ENCODE measurements at regions not wholly inside any gene's neighbourhood (a gene's known extent, or its start where the extent isn't known, plus 50 kb on each side); places are given as distances from the start of the nearest gene placed in this dataset.

DNA sequence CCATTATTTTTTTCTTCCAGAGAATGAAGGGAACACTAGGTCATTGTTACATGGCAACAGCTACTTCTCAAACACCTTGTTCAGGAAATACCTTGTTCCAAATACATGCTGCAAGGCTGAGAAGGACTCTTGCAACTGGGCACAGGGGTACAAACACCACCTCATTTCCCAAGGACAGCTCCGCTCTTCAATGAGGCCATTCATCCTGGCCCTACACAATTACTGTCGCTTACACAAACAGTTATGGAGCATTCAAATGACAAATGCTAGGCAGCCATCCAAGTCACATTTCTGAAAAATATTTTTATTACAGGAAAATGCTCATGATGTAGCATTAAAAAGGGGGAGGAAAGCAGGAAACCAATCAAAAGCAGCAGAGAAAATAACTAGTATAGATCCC lies 611.9 kb downstream of the DHX35 start:
- Histone ChIP-seq H3K4me1 (peaks cover 0 to 4% (median 0%) of the 10 kb centered on the region in 4 donors), H3K4me3 (no peak overlapping the region), H3K9me3 (peaks cover 0 to 9% (median 0%) of the 10 kb centered on the region in 4 donors), H3K27ac (no peak overlapping the region), H3K36me3 (no peaks in the 10 kb centered on the region), H3K27me3 (no peaks in the 10 kb centered on the region)
- WGBS, 2 donors: 23 to 40% methylated on average over 2 of the region's 2 CpGs
- TF ChIP-seq, protein P1, sequence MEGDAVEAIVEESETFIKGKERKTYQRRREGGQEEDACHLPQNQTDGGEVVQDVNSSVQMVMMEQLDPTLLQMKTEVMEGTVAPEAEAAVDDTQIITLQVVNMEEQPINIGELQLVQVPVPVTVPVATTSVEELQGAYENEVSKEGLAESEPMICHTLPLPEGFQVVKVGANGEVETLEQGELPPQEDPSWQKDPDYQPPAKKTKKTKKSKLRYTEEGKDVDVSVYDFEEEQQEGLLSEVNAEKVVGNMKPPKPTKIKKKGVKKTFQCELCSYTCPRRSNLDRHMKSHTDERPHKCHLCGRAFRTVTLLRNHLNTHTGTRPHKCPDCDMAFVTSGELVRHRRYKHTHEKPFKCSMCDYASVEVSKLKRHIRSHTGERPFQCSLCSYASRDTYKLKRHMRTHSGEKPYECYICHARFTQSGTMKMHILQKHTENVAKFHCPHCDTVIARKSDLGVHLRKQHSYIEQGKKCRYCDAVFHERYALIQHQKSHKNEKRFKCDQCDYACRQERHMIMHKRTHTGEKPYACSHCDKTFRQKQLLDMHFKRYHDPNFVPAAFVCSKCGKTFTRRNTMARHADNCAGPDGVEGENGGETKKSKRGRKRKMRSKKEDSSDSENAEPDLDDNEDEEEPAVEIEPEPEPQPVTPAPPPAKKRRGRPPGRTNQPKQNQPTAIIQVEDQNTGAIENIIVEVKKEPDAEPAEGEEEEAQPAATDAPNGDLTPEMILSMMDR (IDR thresholded peaks at IDR 0.05): no peak
- TF ChIP-seq EP300 (IDR thresholded peaks at IDR 0.05): no peak
- TF ChIP-seq POLR2A (IDR thresholded peaks at IDR 0.05): no peak
- DNase-seq (ENCODE audit: low spot score in 2 of 2): no peak

DNA sequence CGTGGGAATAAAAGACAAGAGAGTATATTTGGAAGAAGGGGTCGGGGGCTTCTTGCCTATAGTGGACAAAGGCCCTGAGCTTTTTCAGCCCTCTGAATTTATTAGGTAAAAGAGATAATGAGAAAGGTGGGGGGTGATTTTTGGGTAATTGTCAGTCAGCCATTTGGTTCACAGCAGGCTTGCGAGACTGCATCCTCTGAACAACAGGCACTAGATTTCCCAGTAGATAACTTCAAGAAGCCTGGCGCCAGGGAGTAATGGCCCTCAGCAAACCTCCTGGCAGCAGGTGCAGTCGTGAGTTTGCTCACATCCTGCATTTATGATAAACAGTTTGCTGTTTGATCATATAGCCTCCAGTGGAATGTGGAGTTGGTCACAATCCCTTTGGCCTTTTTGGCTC lies 609.0 kb downstream of the DHX35 start:
- H3K27ac ChIP-seq: no peak overlapping the region
- H3K4me1 ChIP-seq: peaks cover 0 to 4% (median 0%) of the 10 kb centered on the region in 4 donors
- WGBS, 2 donors: 63 to 90% methylated on average over 5 of the region's 5 CpGs
- no peak for DNase-seq (ENCODE audit: low spot score in 2 of 2)
- no peaks in the 10 kb centered on the region for H3K36me3 ChIP-seq
- peaks cover 0 to 9% (median 0%) of the 10 kb centered on the region in 4 donors for H3K9me3 ChIP-seq
- TF ChIP-seq, protein P1 (IDR thresholded peaks at IDR 0.05): no peak
- no peak for TF ChIP-seq EP300 (IDR thresholded peaks at IDR 0.05)
- no peaks in the 10 kb centered on the region for H3K27me3 ChIP-seq
- H3K4me3 ChIP-seq: no peak overlapping the region

DNA sequence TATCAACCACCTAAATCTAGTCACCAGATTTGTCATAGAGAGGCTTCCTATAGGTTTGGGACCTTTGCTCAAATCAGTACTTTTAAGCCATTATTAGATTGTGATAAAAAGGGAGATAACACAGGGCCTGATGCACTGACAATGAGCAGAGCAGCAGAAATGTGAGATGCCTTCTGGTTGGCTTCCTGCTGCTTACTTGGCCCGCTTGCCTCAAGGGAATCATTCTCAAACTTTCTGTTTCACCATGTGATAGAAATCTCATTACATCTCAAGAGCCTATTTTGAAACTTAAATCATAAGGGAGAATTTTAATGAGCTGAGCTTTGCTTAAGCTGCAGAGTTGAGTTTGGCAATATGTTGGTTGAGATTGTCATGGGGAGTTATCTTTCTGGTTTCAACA lies 606.0 kb downstream of the DHX35 start:
- no peak overlapping the region for H3K27ac ChIP-seq
- no peak for TF ChIP-seq EP300 (IDR thresholded peaks at IDR 0.05)
- H3K4me1 ChIP-seq: no peaks in the 10 kb centered on the region
- H3K27me3 ChIP-seq: no peaks in the 10 kb centered on the region
- no peak for DNase-seq (ENCODE audit: low spot score in 2 of 2)
- H3K4me3 ChIP-seq: no peak overlapping the region
- 76 to 83% methylated on average over 1 of the region's 1 CpG for WGBS, 2 donors
- H3K36me3 ChIP-seq: no peaks in the 10 kb centered on the region
- no peaks in the 10 kb centered on the region for H3K9me3 ChIP-seq

DNA sequence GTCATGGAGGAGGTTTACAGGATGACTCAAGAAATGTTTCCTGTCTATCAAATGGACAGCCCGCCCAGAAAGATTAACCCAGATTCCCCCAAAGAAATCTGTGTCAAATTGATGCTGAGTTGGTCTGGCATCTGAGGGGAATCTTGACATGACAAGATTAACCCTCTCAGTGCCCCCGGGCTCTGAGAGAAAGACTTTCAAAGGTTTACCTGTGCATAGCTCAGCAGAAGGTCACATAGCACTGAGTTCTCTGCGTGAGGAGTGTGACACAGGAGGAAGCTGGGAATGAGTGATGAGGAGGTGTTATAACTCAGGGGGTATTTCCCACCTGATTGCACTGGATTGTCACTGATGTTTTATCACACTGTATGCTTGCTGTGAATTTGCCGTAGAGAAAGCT lies 601.2 kb downstream of the DHX35 start:
- TF ChIP-seq EP300 (IDR thresholded peaks at IDR 0.05): no peak
- TF ChIP-seq, protein P1 (IDR thresholded peaks at IDR 0.05): no peak
- TF ChIP-seq POLR2A (IDR thresholded peaks at IDR 0.05): no peak
- Histone ChIP-seq H3K4me1 (no peaks in the 10 kb centered on the region), H3K9me3 (no peaks in the 10 kb centered on the region), H3K27me3 (no peaks in the 10 kb centered on the region), H3K27ac (no peak overlapping the region), H3K36me3 (no peaks in the 10 kb centered on the region), H3K4me3 (no peak overlapping the region)
- no peak for DNase-seq (ENCODE audit: low spot score in 2 of 2)
- WGBS, 2 donors: 92 to 93% methylated on average over 4 of the region's 4 CpGs

DNA sequence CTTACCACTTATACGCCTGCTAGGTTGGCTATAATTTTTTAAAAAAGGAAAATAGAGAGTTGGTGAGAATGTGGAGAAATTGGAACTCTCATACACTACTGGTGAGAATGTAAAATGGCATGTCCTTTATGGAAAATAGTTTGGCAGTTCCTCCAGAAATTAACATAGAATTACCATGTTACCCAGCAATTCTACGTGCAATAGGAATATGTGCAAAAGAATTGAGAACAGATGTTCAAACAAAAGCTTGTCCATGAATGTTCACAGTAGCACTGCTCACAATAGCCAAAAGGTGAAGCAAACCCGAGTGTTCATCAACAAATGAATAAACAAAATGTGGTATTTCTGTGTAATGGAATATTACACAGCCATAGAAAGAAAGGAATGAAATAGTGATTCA lies 592.2 kb downstream of the DHX35 start:
- Histone ChIP-seq H3K27me3 (no peaks in the 10 kb centered on the region), H3K27ac (no peak overlapping the region), H3K36me3 (no peaks in the 10 kb centered on the region), H3K4me1 (no peaks in the 10 kb centered on the region), H3K4me3 (no peak overlapping the region), H3K9me3 (peaks cover 0 to 3% (median 0%) of the 10 kb centered on the region in 4 donors)
- TF ChIP-seq POLR2A (IDR thresholded peaks at IDR 0.05): no peak
- TF ChIP-seq, protein P1 (IDR thresholded peaks at IDR 0.05): no peak
- DNase-seq (ENCODE audit: low spot score in 2 of 2): no peak
- WGBS, 2 donors: 76 to 84% methylated on average over 3 of the region's 3 CpGs

DNA sequence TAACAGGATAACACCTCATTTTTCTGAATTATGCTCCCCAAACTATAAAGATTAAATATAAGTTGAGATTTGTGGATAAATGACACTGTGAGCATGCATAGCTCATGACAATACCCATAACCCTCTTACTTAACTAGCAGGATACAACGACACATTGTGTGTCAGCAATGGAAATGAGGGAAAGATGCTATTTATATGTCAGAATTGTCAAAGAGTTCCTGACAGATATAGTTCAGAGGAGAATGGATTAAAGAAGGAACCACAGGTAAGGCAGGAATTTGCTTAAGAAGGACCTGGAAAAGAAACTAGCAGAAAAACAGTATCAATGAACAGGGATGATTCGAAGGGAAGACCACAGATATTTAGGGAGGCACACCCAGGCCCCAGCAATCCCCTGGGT lies 591.0 kb downstream of the DHX35 start:
- H3K27me3 ChIP-seq: no peaks in the 10 kb centered on the region
- no peak overlapping the region for H3K4me3 ChIP-seq
- no peaks in the 10 kb centered on the region for H3K4me1 ChIP-seq
- no peak overlapping the region for H3K27ac ChIP-seq
- peaks cover 0 to 3% (median 0%) of the 10 kb centered on the region in 4 donors for H3K9me3 ChIP-seq
- no peaks in the 10 kb centered on the region for H3K36me3 ChIP-seq
- TF ChIP-seq EP300 (IDR thresholded peaks at IDR 0.05) (no peak), POLR2A (IDR thresholded peaks at IDR 0.05) (no peak)
- TF ChIP-seq, protein P1 (IDR thresholded peaks at IDR 0.05): no peak
- DNase-seq (ENCODE audit: low spot score in 2 of 2): no peak
- WGBS, 2 donors: 88 to 95% methylated on average over 2 of the region's 2 CpGs

Data from tibial nerve (tissue), 4 donors.